ENCODE measurements at regions not wholly inside any gene's neighbourhood (a gene's known extent, or its start where the extent isn't known, plus 50 kb on each side); places are given as distances from the start of the nearest gene placed in this dataset.

GRCh38 chr4:8788174-8788573, 83.5 kb downstream of the HMX1 start:
- TF ChIP-seq ATF2 (IDR thresholded peaks at IDR 0.05; ENCODE audit: low read length) (no peak), EZH2 (IDR thresholded peaks at IDR 0.05; ENCODE audit: low read depth, low read length, severe bottlenecking) (no peak), SP1 (IDR thresholded peaks at IDR 0.05; ENCODE audit: low read depth, low read length) (no peak), POLR2A (IDR thresholded peaks at IDR 0.05; ENCODE audit: control extremely low read depth in 1 of 2, low read depth in 2 of 2, low read length in 2 of 2) (no peak), CTCF (IDR thresholded peaks at IDR 0.05; ENCODE audit: control extremely low read depth in 1 of 3, insufficient read depth in 1 of 3, low read depth in 1 of 3, low read length in 3 of 3) (no peak), GABPA (IDR thresholded peaks at IDR 0.05; ENCODE audit: borderline replicate concordance, insufficient read depth, low read length) (no peak), TAF1 (IDR thresholded peaks at IDR 0.05; ENCODE audit: low read depth, low read length) (no peak), PHF8 (conservative IDR thresholded peaks at IDR 0.05; ENCODE audit: low read depth, low read length) (no peak), CBX8 (IDR thresholded peaks at IDR 0.05; ENCODE audit: borderline replicate concordance, low read depth, low read length) (no peak), SIN3A (conservative IDR thresholded peaks at IDR 0.05 in 1 of 2, IDR thresholded peaks at IDR 0.05 in 1 of 2; ENCODE audit: low read depth in 1 of 2, low read length in 2 of 2) (no peak), ZNF274 (IDR thresholded peaks at IDR 0.05; ENCODE audit: borderline replicate concordance, extremely low read depth, low read length) (no peak), MAX (IDR thresholded peaks at IDR 0.05) (no peak), E2F6 (IDR thresholded peaks at IDR 0.05) (no peak)

Measured in H1 (cell line).